A549 (cell line): ENCODE measurements at regions not wholly inside any gene's neighbourhood (a gene's known extent, or its start where the extent isn't known, plus 50 kb on each side); places are given as distances from the start of the nearest gene placed in this dataset.

Experiments used
- CTCF ChIP-seq: fragments of >200 bp; sonication (Bioruptor Twin); formaldehyde crosslinking; IDR thresholded peaks from 3 replicates; pipeline ENCODE4 v1.5.1; 2016
- EP300 ChIP-seq, 2 experiments: fragments of >200 bp; sonication (Bioruptor Twin); formaldehyde crosslinking; IDR thresholded peaks; 2 replicates in 1 of 2; 3 replicates in 1 of 2; pipeline ENCODE4 v1.6.1; 2016 to 2017
- KDM1A ChIP-seq: fragments of 200-600 bp; sonication (generic); IDR thresholded peaks from 2 replicates; pipeline ENCODE4 v1.6.1; 2016; ENCODE audit warnings: low read depth, mild to moderate bottlenecking
- MAFK ChIP-seq: fragments of 450-650 bp; IDR thresholded peaks from 2 replicates; pipeline ENCODE4 v1.6.1; 2014; ENCODE audit not compliant: partially characterized antibody
- MYC ChIP-seq: IDR thresholded peaks from 2 replicates; pipeline ENCODE4 v1.6.1; 2012; ENCODE audit warnings: mild to moderate bottlenecking, inconsistent platforms, low read length, improper control_type of control experiment, borderline replicate concordance
- RAD21 ChIP-seq, 2 experiments: fragments of >200 bp in 1 of 2; sonication (Bioruptor Twin) in 1 of 2; formaldehyde crosslinking in 1 of 2; IDR thresholded peaks in 1 of 2; conservative IDR thresholded peaks in 1 of 2; 2 replicates in 1 of 2; 3 replicates in 1 of 2; pipeline ENCODE4 v1.6.1; 2012 to 2018; ENCODE audit warnings: inconsistent platforms in 1 of 2
- REST ChIP-seq: fragments of 200-600 bp; sonication (generic); IDR thresholded peaks from 2 replicates; pipeline ENCODE4 v1.6.1; 2016; ENCODE audit warnings: antibody characterized with exemption, mild to moderate bottlenecking, moderate library complexity
- SMC3 ChIP-seq: fragments of >200 bp; sonication (Bioruptor Twin); formaldehyde crosslinking; IDR thresholded peaks from 3 replicates; pipeline ENCODE4 v1.6.1; 2018; ENCODE audit warnings: inconsistent platforms
- TP53 ChIP-seq: fragments of 250-450 bp; sonication (Bioruptor Pico); IDR thresholded peaks from 2 replicates; pipeline ENCODE4 v1.5.0; 2021; ENCODE audit warnings: mild to moderate bottlenecking, moderate library complexity
- TF ChIP-seq, protein P1 (sequence below): IDR thresholded peaks from 2 replicates; pipeline ENCODE4 v1.6.1; 2012

DNA sequence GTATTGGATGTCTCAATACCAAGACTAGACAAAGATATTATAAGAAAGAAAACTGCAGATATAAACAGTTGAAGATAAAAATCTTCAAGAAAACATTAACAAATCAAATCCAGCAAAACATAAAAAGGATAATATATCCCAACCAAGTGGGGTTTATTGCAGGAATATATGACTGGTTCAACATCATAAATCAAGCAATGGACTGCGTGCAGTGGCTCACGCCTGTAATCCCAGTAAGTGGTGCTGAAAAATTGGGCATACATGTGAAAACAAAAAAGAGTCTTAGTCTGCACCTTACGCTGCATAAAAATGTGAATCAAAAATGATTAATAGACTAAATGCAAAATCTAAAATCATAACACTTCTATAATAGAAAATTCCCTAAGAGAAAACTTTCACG lies 112.9 kb upstream of the PDE4B start:
- no peak for TF ChIP-seq CTCF
- no peak for TF ChIP-seq SMC3
- TF ChIP-seq, protein P1, sequence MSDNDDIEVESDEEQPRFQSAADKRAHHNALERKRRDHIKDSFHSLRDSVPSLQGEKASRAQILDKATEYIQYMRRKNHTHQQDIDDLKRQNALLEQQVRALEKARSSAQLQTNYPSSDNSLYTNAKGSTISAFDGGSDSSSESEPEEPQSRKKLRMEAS, result no peak
- TF ChIP-seq RAD21 (conservative IDR thresholded peaks at IDR 0.05 in 1 of 2, IDR thresholded peaks at IDR 0.05 in 1 of 2), result no peak
- no peak for TF ChIP-seq KDM1A
- TF ChIP-seq EP300 (IDR thresholded peaks at IDR 0.05), result no peak
- no peak for TF ChIP-seq TP53 (CRISPR knock-in tag)
- TF ChIP-seq MYC, result no peak
- no peak for TF ChIP-seq MAFK
- no peak for TF ChIP-seq REST
